ENCODE measurements at regions not wholly inside any gene's neighbourhood (a gene's known extent, or its start where the extent isn't known, plus 50 kb on each side); places are given as distances from the start of the nearest gene placed in this dataset.

GRCh38 chr4:137226900-137227299 lies 305.4 kb downstream of the PCDH18 start:
- intact Hi-C loops (cut with micrococcal nuclease), result loop anchor here (5.0 kb wide), 1 partner anchor 305 kb away; the partner anchor contains the start of gene PCDH18

GRCh38 chr4:137226221-137226620 lies 306.1 kb downstream of the PCDH18 start:
- H3K9me2 ChIP-seq (replicated peaks; ENCODE audit: low read length), result no peaks in the 10 kb centered on the region
- ChIA-PET POLR2A (ENCODE audit: unreplicated experiment) (no interaction called here), CTCF (no interaction called here)
- intact Hi-C loops (cut with micrococcal nuclease), result loop anchor here (5.0 kb wide), 1 partner anchor 306 kb away; the partner anchor contains the start of gene PCDH18
- H3K9me3 ChIP-seq (ENCODE audit: low read length), result no peaks in the 10 kb centered on the region
- TF ChIP-seq CTCF (conservative IDR thresholded peaks at IDR 0.05; ENCODE audit: low read depth, low read length), result no peak
- no peak for TF ChIP-seq EZH2phosphoT487 (IDR thresholded peaks at IDR 0.05; ENCODE audit: borderline replicate concordance, low read length)
- TF ChIP-seq EZH2 (IDR thresholded peaks at IDR 0.05; ENCODE audit: low read length, unreplicated experiment), result no peak
- no peaks in the 10 kb centered on the region for H3K79me2 ChIP-seq (ENCODE audit: low read length)
- no peak overlapping the region for H2AFZ ChIP-seq (ENCODE audit: low read length)
- no peaks in the 10 kb centered on the region for H4K20me1 ChIP-seq (ENCODE audit: low read length)
- BruUV-seq (replicated peaks), result no TSS peak
- no peaks in the 10 kb centered on the region for H3K36me3 ChIP-seq (ENCODE audit: low read depth, low read length)
- DNase-seq, result no peak
- H3K4me3 ChIP-seq (ENCODE audit: low read length), result no peak overlapping the region
- H3K4me1 ChIP-seq (ENCODE audit: insufficient read depth, low read length), result no peaks in the 10 kb centered on the region
- H3K9ac ChIP-seq (ENCODE audit: low read length), result no peak overlapping the region
- ATAC-seq, result no peak
- H3K27me3 ChIP-seq (ENCODE audit: low read length), result no peaks in the 10 kb centered on the region
- no peak overlapping the region for H3K4me2 ChIP-seq (ENCODE audit: low read length)
- no peak overlapping the region for H3K27ac ChIP-seq (ENCODE audit: low read length)
- no peaks in the 10 kb centered on the region for H3F3A ChIP-seq (ENCODE audit: low read length, unreplicated experiment)

More at GRCh38 chr4:137226900-137227299, 305.4 kb downstream of the PCDH18 start:
- no peaks in the 10 kb centered on the region for H3K9me2 ChIP-seq (replicated peaks; ENCODE audit: low read length)
- ChIA-PET CTCF (interaction anchor here (0.5 kb wide), 1 partner anchor 491 kb away, joined by 6 read pairs; no protein-coding TSS in a partner anchor), POLR2A (ENCODE audit: unreplicated experiment) (no interaction called here)
- H3K9me3 ChIP-seq (ENCODE audit: low read length), result no peaks in the 10 kb centered on the region
- no TSS peak for BruUV-seq (replicated peaks)
- no peak overlapping the region for H3K4me3 ChIP-seq (ENCODE audit: low read length)
- H3K4me1 ChIP-seq (ENCODE audit: insufficient read depth, low read length), result no peaks in the 10 kb centered on the region
- peak; percentile 55 for DNase-seq
- peak; percentile 60 for ATAC-seq
- no peak overlapping the region for H3K27ac ChIP-seq (ENCODE audit: low read length)
- H3F3A ChIP-seq (ENCODE audit: low read length, unreplicated experiment), result no peaks in the 10 kb centered on the region
- no peaks in the 10 kb centered on the region for H3K36me3 ChIP-seq (ENCODE audit: low read depth, low read length)
- no peaks in the 10 kb centered on the region for H3K79me2 ChIP-seq (ENCODE audit: low read length)
- no peaks in the 10 kb centered on the region for H4K20me1 ChIP-seq (ENCODE audit: low read length)
- H2AFZ ChIP-seq (ENCODE audit: low read length), result no peak overlapping the region
- TF ChIP-seq EZH2 (IDR thresholded peaks at IDR 0.05; ENCODE audit: low read length, unreplicated experiment) (no peak), CTCF (conservative IDR thresholded peaks at IDR 0.05; ENCODE audit: low read depth, low read length) (peak; percentile 60), EZH2phosphoT487 (IDR thresholded peaks at IDR 0.05; ENCODE audit: borderline replicate concordance, low read length) (no peak)
- no peak overlapping the region for H3K4me2 ChIP-seq (ENCODE audit: low read length)
- H3K9ac ChIP-seq (ENCODE audit: low read length), result no peak overlapping the region
- no peaks in the 10 kb centered on the region for H3K27me3 ChIP-seq (ENCODE audit: low read length)

GRCh38 chr4:137213372-137214173 lies 318.7 kb downstream of the PCDH18 start:
- BruUV-seq (replicated peaks), result no TSS peak
- ATAC-seq (no peak), DNase-seq (no peak)
- Histone ChIP-seq H3K4me2 (ENCODE audit: low read length) (no peak overlapping the region), H3K4me1 (ENCODE audit: insufficient read depth, low read length) (0 out of 2 replicates have a peak, but pooled peaks cover 6% of the 10 kb centered on the region), H3F3A (ENCODE audit: low read length, unreplicated experiment) (no peaks in the 10 kb centered on the region), H3K27ac (ENCODE audit: low read length) (no peak overlapping the region), H3K9me3 (ENCODE audit: low read length) (no peaks in the 10 kb centered on the region), H3K79me2 (ENCODE audit: low read length) (no peaks in the 10 kb centered on the region), H3K27me3 (ENCODE audit: low read length) (no peaks in the 10 kb centered on the region), H3K4me3 (ENCODE audit: low read length) (no peak overlapping the region), H3K9me2 (replicated peaks; ENCODE audit: low read length) (no peaks in the 10 kb centered on the region), H3K9ac (ENCODE audit: low read length) (no peak overlapping the region), H2AFZ (ENCODE audit: low read length) (no peak overlapping the region), H3K36me3 (ENCODE audit: low read depth, low read length) (no peaks in the 10 kb centered on the region), H4K20me1 (ENCODE audit: low read length) (no peaks in the 10 kb centered on the region)
- ChIA-PET CTCF (no interaction called here), POLR2A (ENCODE audit: unreplicated experiment) (no interaction called here)
- intact Hi-C loops (cut with micrococcal nuclease), result no loop called here
- TF ChIP-seq EZH2phosphoT487 (IDR thresholded peaks at IDR 0.05; ENCODE audit: borderline replicate concordance, low read length), result no peak
- TF ChIP-seq CTCF (conservative IDR thresholded peaks at IDR 0.05; ENCODE audit: low read depth, low read length), result no peak
- TF ChIP-seq EZH2 (IDR thresholded peaks at IDR 0.05; ENCODE audit: low read length, unreplicated experiment), result no peak
